Cardiac fibroblast (primary cell): ENCODE measurements at regions not wholly inside any gene's neighbourhood (a gene's known extent, or its start where the extent isn't known, plus 50 kb on each side); places are given as distances from the start of the nearest gene placed in this dataset.

Experiments
- DNase-seq, 2 donors: peaks; one replicate each; pipeline versions ENCODE4 v3.0.0 to v3.0.0-alpha.2; 2010; ENCODE audit warnings: low read depth in 2 of 2
- H3K4me3 ChIP-seq, 2 donors: replicated peaks in 1 of 2; 1 replicate in 1 of 2; 2 replicates in 1 of 2; pipeline ENCODE4 v1.5.1; 2011; ENCODE audit warnings: low read depth in 2 of 2, low read length in 2 of 2, mild to moderate bottlenecking in 2 of 2, moderate library complexity in 1 of 2
- CTCF ChIP-seq: IDR thresholded peaks from one replicate; pipeline ENCODE4 v1.5.1; 2011; ENCODE audit warnings: low read depth, mild to moderate bottlenecking, low read length, inconsistent platforms

- no peak overlapping the region for H3K4me3 ChIP-seq
- TF ChIP-seq CTCF = no peak
- DNase-seq = no peak
Observed at GRCh38 chr5:175021841-175022625, 297.7 kb downstream of the MSX2 start.

GRCh38 chr5:175021321-175021720, 296.9 kb downstream of the MSX2 start:
- no peak for TF ChIP-seq CTCF
- no peak for DNase-seq
- no peak overlapping the region for H3K4me3 ChIP-seq

GRCh38 chr5:175015028-175015685, 290.8 kb downstream of the MSX2 start:
- no peak for TF ChIP-seq CTCF
- H3K4me3 ChIP-seq = no peak overlapping the region
- no peak for DNase-seq

GRCh38 chr5:175013251-175013650, 288.9 kb downstream of the MSX2 start:
- DNase-seq = no peak
- H3K4me3 ChIP-seq = no peak overlapping the region
- no peak for TF ChIP-seq CTCF

- DNase-seq = no peak
- TF ChIP-seq CTCF = no peak
- H3K4me3 ChIP-seq = no peak overlapping the region
Observed at GRCh38 chr5:175012267-175012666, 287.9 kb downstream of the MSX2 start.

- no peak overlapping the region for H3K4me3 ChIP-seq
- no peak for DNase-seq
- no peak for TF ChIP-seq CTCF
Observed at GRCh38 chr5:175003531-175003930, 279.1 kb downstream of the MSX2 start.
